ENCODE measurements at regions not wholly inside any gene's neighbourhood (a gene's known extent, or its start where the extent isn't known, plus 50 kb on each side); places are given as distances from the start of the nearest gene placed in this dataset.
"Not testable (repeated sequence)": the region's sequence is repeated elsewhere in the genome, so short reads cannot be mapped to it uniquely, and the experiment has no call there.

DNA sequence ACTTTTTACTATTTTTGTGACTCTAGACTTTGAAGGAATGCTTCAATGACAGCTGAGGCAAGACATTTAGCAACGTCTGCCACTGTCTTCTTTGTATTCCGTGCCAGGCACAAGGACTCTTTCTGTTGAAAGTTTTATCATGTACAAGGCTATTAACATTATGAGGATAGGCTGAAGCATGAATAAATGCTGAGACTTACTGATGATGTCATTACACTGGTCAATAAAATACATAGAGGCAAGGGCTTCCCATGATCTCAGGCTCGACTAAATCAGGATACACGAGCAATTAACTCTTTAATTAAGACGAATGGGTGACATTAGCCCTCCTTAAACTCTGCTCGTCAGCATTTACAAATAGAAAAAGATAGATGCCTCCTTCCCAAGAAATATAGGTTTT lies 1393.3 kb upstream of the WWC1 start:
- 60% methylated on average over 6 of the region's 6 CpGs for WGBS
- H3K4me3 ChIP-seq (ENCODE audit: low read depth, low read length): no peak overlapping the region
- no peak overlapping the region for H3K27ac ChIP-seq (ENCODE audit: low read depth)
- no peak for DNase-seq (ENCODE audit: extremely low spot score)
- no peaks in the 10 kb centered on the region for H3K36me3 ChIP-seq (ENCODE audit: insufficient read depth)
- H3K4me1 ChIP-seq (ENCODE audit: insufficient read depth): no peaks in the 10 kb centered on the region

DNA sequence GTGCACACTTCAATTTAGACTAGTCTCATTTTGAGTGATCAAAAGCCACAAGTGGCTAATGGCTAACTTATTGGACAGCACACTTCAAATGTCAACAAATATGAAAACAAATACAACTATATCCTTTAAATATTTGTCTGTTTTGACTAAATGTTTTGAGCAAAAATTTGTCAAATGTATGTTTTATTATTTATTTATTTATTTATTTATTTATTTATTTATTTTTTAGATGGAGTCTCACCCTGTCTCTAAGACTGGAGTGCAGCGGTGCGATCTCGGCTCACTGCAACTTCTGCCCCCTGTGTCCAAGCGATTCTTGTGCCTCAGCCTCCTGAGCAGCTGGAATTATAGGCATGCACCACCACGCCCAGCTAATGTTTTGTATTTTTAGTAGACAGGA lies 1392.1 kb upstream of the WWC1 start:
- 95% methylated on average over 5 of the region's 5 CpGs for WGBS
- DNase-seq (ENCODE audit: extremely low spot score): no peak
- H3K4me3 ChIP-seq (ENCODE audit: low read depth, low read length): no peak overlapping the region
- no peaks in the 10 kb centered on the region for H3K4me1 ChIP-seq (ENCODE audit: insufficient read depth)
- H3K27ac ChIP-seq (ENCODE audit: low read depth): no peak overlapping the region
- no peaks in the 10 kb centered on the region for H3K36me3 ChIP-seq (ENCODE audit: insufficient read depth)

DNA sequence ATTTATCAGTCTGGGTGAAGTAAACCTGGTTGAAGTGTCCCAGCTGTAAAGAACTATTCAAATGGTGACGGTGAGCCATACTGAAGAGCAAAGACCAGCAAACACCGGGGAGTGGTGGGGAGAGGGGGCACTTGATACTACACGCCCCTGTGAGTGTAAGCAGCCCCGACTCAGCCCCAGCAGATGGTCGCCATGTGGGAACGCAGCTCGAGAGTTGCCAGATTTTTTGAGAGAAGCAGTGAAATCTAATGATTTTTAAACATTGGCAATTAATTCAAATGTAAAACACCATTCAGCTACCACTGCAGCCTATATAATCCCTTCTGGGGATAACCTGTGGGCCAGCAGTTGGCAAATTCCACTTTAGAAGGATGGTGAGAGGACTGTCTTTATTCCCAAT lies 1386.9 kb upstream of the WWC1 start:
- no peaks in the 10 kb centered on the region for H3K36me3 ChIP-seq (ENCODE audit: insufficient read depth)
- no peak for DNase-seq (ENCODE audit: extremely low spot score)
- no peak overlapping the region for H3K27ac ChIP-seq (ENCODE audit: low read depth)
- no peak overlapping the region for H3K4me3 ChIP-seq (ENCODE audit: low read depth, low read length)
- H3K4me1 ChIP-seq (ENCODE audit: insufficient read depth): no peaks in the 10 kb centered on the region
- WGBS: 63% methylated on average over 7 of the region's 7 CpGs

DNA sequence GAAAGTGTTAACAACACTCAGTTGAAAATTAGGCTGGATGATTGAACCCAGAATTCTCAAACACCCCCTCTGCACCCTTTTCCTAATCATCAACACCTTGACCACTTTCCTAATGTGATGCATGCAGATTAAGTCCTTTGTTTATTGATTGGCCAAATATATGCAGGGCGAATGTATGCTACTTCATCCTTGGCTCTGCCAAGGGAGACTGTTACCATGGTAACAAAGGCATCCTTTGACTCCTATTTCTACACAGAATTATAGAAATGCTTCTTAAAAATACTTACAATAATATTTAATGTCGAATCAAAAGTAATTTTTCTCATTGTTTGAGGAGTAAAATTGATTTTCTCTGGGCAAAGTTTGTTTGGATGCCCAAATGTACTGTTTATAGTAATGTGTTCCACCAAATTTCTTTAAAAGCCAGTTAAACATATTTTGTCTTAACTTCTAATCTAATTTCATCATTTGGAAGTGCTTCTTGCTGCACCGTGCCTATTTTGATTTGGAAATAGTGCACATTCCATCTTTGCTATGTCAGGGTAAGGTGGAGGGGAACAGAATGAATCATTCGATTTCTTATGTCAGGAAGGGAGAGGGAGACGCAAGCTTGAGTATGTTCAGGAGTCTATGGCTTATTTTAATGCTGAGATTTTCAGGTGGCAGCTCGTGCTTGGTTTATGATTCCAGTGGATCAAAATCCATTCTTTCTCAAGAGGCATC lies 1384.3 kb upstream of the WWC1 start:
- no peak for DNase-seq (ENCODE audit: extremely low spot score)
- Histone ChIP-seq H3K36me3 (ENCODE audit: insufficient read depth) (no peaks in the 10 kb centered on the region), H3K27ac (ENCODE audit: low read depth) (no peak overlapping the region), H3K4me1 (ENCODE audit: insufficient read depth) (no peaks in the 10 kb centered on the region), H3K4me3 (ENCODE audit: low read depth, low read length) (no peak overlapping the region)
- 57% methylated on average over 6 of the region's 6 CpGs for WGBS

DNA sequence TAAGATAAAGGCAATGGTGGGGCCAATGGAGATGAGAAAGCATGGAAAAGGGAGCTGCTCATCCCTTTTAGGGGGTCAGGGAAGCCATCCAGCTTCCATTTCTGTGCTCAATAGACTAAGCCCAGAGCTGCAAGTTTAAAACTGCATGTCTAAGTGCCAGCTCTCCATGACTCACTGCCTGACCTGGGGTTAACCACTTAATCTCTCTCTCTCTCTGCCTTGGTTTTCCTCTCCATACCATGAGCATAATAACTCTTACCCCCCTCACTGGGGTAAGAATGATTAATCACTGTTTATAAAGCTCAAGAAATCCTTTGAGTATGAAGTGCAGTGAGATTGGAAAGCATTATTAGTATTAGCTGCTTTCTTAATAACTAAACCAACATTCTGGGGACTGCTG lies 1382.4 kb upstream of the WWC1 start:
- no peak for DNase-seq (ENCODE audit: extremely low spot score)
- H3K27ac ChIP-seq (ENCODE audit: low read depth): no peak overlapping the region
- H3K4me1 ChIP-seq (ENCODE audit: insufficient read depth): no peaks in the 10 kb centered on the region

DNA sequence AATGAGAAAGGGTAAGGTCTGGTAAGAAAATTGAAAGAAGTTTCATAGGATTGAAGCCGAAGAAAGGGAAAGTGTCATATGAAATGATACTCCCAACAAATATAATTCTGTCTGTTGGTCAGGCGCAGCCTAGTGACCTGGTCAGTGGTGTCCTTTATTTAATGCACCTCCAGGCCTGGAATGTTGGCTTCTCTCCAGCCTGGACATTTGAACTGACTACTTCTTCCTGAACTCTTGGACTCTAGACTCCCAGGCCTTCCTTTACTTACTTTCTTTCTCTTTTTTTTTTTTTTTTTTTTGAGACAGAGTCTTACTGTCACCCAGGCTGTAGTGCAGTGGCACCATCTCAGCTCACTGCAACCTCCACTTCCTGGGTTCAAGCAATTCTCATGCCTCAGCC lies 1381.5 kb upstream of the WWC1 start:
- 97% methylated on average over 2 of the region's 2 CpGs for WGBS
- Histone ChIP-seq H3K36me3 (ENCODE audit: insufficient read depth) (no peaks in the 10 kb centered on the region), H3K4me1 (ENCODE audit: insufficient read depth) (no peaks in the 10 kb centered on the region), H3K4me3 (ENCODE audit: low read depth, low read length) (no peak overlapping the region), H3K27ac (ENCODE audit: low read depth) (no peak overlapping the region)
- no peak for DNase-seq (ENCODE audit: extremely low spot score)

More for the DNA sequence above, 1382.4 kb upstream of the WWC1 start:
- H3K4me3 ChIP-seq (ENCODE audit: low read depth, low read length): no peak overlapping the region
- no peaks in the 10 kb centered on the region for H3K36me3 ChIP-seq (ENCODE audit: insufficient read depth)

DNA sequence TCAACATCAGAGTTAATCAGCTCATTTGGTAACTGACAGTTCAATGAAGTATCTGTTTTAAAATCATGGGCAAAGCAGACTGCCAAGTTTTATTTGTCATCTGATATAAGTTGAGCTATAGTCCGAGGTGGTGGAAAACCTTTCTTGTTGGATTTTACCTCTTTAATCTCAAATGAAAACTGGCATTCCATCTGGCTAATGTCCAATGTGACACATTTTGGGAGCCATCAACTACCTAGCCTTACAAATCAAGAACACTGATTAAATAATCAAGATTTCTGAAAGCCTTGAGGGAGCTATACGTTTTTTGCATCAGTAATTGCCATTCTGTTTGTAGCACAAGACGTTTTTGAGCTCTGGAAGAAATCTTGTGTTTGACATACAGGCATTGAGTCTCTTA lies 1380.5 kb upstream of the WWC1 start:
- 74% methylated on average over 3 of the region's 3 CpGs for WGBS

DNA sequence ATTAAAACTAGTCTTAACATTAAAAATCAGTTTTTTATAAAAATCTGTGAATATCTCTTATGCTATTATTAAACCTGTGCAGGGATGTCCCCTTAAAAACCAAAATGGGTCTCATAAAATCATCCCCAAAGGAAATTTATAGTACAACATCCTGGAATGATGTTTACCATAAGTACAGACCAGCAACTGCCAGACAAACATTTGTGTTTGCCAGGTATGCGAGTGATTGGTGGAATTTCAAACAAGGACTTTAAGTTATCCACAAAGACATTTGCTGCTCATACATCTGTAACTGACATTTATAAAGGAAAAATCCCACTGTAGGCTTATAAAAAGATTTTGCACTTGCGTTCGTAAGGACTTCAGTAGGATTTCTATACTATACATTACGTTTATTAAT lies 1375.4 kb upstream of the WWC1 start:
- Histone ChIP-seq H3K4me1 (ENCODE audit: insufficient read depth) (no peaks in the 10 kb centered on the region), H3K36me3 (ENCODE audit: insufficient read depth) (no peaks in the 10 kb centered on the region), H3K27ac (ENCODE audit: low read depth) (no peak overlapping the region), H3K4me3 (ENCODE audit: low read depth, low read length) (no peak overlapping the region)
- DNase-seq (ENCODE audit: extremely low spot score): no peak
- 41% methylated on average over 4 of the region's 4 CpGs for WGBS

More for the DNA sequence above, 1380.5 kb upstream of the WWC1 start:
- Histone ChIP-seq H3K4me3 (ENCODE audit: low read depth, low read length) (no peak overlapping the region), H3K27ac (ENCODE audit: low read depth) (no peak overlapping the region), H3K4me1 (ENCODE audit: insufficient read depth) (no peaks in the 10 kb centered on the region), H3K36me3 (ENCODE audit: insufficient read depth) (no peaks in the 10 kb centered on the region)
- no peak for DNase-seq (ENCODE audit: extremely low spot score)

DNA sequence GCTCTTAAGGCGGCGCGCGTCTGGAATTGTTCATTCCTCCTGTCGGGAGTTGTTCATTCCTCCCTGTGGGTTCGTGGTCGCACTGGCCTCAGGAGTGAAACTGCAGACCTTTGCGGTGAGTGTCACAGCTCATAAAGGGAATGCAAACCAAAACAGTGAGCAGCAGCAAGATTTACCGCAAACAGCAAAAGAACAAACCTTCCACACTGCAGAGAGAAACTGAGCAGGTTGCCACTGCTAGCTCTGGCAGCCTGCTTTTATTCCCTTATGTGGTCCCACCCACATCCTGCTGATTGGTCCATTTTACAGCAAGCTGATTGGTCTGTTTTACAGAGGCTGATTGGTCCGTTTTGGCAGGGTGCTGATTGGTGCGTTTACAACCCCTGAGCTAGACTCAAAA lies 1365.3 kb upstream of the WWC1 start:
- 91% methylated on average over 11 of the region's 11 CpGs for WGBS
- Histone ChIP-seq H3K4me3 (ENCODE audit: low read depth, low read length) (no peak overlapping the region), H3K36me3 (ENCODE audit: insufficient read depth) (no peaks in the 10 kb centered on the region), H3K27ac (ENCODE audit: low read depth) (no peak overlapping the region), H3K4me1 (ENCODE audit: insufficient read depth) (no peaks in the 10 kb centered on the region)
- DNase-seq (ENCODE audit: extremely low spot score): no peak

DNA sequence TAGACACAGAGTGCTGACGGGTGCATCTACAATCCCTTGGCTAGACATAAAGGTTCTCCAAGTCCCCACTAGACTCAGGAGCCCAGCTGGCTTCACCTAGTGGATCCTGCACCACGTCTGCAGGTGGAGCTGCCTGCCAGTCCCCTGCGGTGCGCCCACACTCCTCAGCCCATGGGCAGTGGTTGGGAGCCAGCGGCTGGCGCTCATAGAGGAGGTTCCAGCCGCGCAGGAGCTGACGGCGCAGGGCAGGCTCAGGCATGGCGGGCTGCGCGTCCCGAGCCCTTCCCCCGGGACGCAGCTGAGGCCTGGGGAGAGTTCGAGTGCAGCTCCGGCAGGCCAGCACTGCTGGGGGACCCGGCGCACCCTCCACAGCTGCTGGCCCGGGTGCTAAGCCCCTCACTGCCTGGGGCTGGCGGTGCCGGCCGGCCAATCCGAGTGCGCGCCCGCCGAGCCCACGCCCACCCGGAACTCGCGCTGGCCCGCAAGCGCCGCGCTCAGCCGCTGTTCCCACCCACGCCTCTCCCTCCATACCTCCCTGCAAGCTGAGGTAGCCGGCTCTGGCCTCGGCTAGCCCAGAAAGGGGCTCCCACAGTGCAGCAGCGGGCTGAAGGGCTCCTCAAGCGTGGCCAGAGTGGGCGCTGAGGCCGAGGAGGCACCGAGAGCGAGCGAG lies 1364.5 kb upstream of the WWC1 start:
- H3K4me1 ChIP-seq (ENCODE audit: insufficient read depth); H3K36me3 ChIP-seq (ENCODE audit: insufficient read depth); H3K4me3 ChIP-seq (ENCODE audit: low read depth, low read length); H3K27ac ChIP-seq (ENCODE audit: low read depth); DNase-seq (ENCODE audit: extremely low spot score): not testable (repeated sequence)
- WGBS: 97% methylated on average over 48 of the region's 48 CpGs

DNA sequence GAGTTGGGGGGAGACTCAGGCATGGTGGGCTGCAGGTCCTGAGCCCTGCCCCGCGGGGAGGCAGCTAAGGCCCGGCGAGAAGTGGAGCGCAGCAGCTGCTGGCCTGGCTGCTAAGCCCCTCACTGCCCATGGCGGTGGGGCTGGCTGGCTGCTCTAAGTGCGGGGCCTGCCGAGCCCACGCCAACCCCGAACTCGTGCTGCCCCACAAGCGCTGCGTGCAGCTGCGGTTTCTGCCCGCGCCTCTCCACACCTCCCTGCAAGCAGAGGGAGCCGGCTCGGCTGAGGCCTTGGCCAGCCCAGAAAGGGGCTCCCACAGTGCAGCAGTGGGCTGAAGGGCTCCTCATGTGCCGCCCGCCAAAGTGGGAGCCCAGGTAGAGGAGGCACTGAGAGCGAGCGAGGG lies 1355.1 kb upstream of the WWC1 start:
- DNase-seq (ENCODE audit: extremely low spot score): no peak
- WGBS: 98% methylated on average over 22 of the region's 22 CpGs

DNA sequence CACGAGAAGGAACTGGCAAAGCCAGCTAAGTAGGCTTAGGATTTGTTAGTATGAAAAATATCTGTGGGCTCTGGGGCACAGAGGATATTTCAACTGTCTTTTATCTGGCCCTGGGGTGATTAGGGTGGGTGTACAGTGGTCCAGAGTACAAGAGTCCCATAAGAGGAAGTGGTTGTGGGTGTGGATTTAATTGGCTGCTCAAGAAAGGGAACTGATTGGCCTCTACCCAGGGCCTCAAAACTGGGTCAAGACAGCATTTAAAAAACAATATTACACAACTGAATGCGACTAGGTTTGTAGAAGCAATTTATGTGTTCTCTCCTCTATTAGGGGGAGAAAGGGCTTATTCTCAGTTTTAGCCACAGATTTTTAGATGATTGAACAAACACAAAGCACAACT lies 1353.4 kb upstream of the WWC1 start:
- Histone ChIP-seq H3K4me3 (ENCODE audit: low read depth, low read length) (no peak overlapping the region), H3K27ac (ENCODE audit: low read depth) (no peak overlapping the region), H3K4me1 (ENCODE audit: insufficient read depth) (no peaks in the 10 kb centered on the region), H3K36me3 (ENCODE audit: insufficient read depth) (no peaks in the 10 kb centered on the region)
- DNase-seq (ENCODE audit: extremely low spot score): no peak
- 43% methylated on average over 2 of the region's 2 CpGs for WGBS

More for the DNA sequence above, 1355.1 kb upstream of the WWC1 start:
- H3K36me3 ChIP-seq (ENCODE audit: insufficient read depth): no peaks in the 10 kb centered on the region
- no peak overlapping the region for H3K4me3 ChIP-seq (ENCODE audit: low read depth, low read length)
- H3K4me1 ChIP-seq (ENCODE audit: insufficient read depth): no peaks in the 10 kb centered on the region
- H3K27ac ChIP-seq (ENCODE audit: low read depth): no peak overlapping the region

DNA sequence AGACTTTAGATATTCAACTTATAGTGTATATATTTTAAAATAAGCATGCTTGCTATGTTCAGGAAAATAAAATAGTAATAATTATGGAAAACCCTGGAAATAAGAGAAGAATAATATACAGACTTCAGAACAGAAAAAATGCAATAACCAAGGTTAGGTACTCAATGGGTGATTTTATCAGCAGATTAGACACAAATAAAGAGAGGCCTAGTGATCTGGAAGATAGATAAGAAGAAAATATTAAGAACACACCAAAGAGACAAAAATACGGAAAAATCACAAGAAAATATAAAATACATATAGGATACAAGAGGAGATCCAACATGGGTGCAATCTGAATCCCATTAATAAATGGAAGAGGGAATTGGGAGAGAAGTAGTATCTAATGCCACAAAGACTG lies 1348.5 kb upstream of the WWC1 start:
- no peak for DNase-seq (ENCODE audit: extremely low spot score)
- 97% methylated on average over 1 of the region's 1 CpG for WGBS
- H3K36me3 ChIP-seq (ENCODE audit: insufficient read depth): no peaks in the 10 kb centered on the region
- H3K27ac ChIP-seq (ENCODE audit: low read depth): no peak overlapping the region
- no peaks in the 10 kb centered on the region for H3K4me1 ChIP-seq (ENCODE audit: insufficient read depth)
- no peak overlapping the region for H3K4me3 ChIP-seq (ENCODE audit: low read depth, low read length)

DNA sequence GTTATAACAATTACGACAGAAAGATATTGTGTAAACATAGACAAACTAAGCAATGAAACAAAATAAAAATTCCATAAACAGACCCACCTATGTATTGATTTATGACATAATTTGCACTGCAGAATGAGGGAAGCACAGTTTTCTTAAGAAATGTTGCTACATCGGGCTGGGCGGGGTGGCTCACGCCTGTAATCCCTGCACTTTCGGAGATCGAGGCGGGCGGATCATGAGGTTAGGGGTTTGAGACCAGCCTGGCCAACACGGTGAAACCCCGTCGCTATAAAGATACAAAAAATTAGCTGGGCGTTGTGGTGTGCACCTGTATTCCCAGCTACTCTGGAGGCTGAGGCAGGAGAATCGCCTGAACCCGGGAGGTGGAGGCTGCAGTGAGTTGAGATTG lies 1344.4 kb upstream of the WWC1 start:
- Histone ChIP-seq H3K4me1 (ENCODE audit: insufficient read depth) (no peaks in the 10 kb centered on the region), H3K4me3 (ENCODE audit: low read depth, low read length) (no peak overlapping the region), H3K27ac (ENCODE audit: low read depth) (no peak overlapping the region), H3K36me3 (ENCODE audit: insufficient read depth) (no peaks in the 10 kb centered on the region)
- WGBS: 92% methylated on average over 14 of the region's 14 CpGs
- DNase-seq (ENCODE audit: extremely low spot score): no peak
